Esophagus muscularis mucosa (tissue), 4 donors: ENCODE measurements at regions not wholly inside any gene's neighbourhood (a gene's known extent, or its start where the extent isn't known, plus 50 kb on each side); places are given as distances from the start of the nearest gene placed in this dataset.

Experiments used
- EP300 ChIP-seq: sonication (generic); formaldehyde crosslinking; IDR thresholded peaks from one replicate; pipeline ENCODE4 v1.6.1; 2017; ENCODE audit warnings: antibody characterized with exemption
- POLR2A ChIP-seq: fragments of 450-650 bp; IDR thresholded peaks from one replicate; pipeline ENCODE4 v1.6.1; 2017; ENCODE audit warnings: antibody characterized with exemption, moderate library complexity, mild to moderate bottlenecking, low read depth
- POLR2AphosphoS5 ChIP-seq, 2 donors: sonication (generic); formaldehyde crosslinking; IDR thresholded peaks; one replicate each; pipeline ENCODE4 v1.6.1; 2017; ENCODE audit warnings: antibody characterized with exemption in 2 of 2
- TF ChIP-seq, protein P1 (sequence below), 3 experiments: fragments of 200-600 bp in 2 of 3; fragments of 450-650 bp in 1 of 3; sonication (generic) in 2 of 3; IDR thresholded peaks; one replicate each; pipeline ENCODE4 v1.5.1; 2017 to 2019; ENCODE audit warnings: antibody characterized with exemption in 3 of 3, mild to moderate bottlenecking in 2 of 3, moderate library complexity in 1 of 3

DNA sequence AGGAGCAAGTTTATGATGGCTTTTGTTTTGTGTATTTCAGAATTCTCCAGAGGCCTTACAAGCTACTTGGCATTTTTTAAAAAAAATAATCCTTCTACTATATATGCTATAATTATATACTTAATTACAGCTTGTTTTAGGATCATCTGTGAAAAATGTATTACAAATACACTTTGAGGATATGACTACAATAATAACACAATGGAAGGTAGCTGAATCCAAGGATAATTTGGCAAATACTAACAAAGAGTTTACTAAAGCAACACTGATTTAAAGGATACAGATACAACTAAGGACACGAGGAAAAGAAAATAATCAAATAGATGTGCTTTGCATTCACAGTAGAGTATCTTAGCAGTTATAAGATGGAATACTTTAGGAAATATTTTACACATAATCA, 381.9 kb upstream of the CITED2 start:
- TF ChIP-seq, protein P1, sequence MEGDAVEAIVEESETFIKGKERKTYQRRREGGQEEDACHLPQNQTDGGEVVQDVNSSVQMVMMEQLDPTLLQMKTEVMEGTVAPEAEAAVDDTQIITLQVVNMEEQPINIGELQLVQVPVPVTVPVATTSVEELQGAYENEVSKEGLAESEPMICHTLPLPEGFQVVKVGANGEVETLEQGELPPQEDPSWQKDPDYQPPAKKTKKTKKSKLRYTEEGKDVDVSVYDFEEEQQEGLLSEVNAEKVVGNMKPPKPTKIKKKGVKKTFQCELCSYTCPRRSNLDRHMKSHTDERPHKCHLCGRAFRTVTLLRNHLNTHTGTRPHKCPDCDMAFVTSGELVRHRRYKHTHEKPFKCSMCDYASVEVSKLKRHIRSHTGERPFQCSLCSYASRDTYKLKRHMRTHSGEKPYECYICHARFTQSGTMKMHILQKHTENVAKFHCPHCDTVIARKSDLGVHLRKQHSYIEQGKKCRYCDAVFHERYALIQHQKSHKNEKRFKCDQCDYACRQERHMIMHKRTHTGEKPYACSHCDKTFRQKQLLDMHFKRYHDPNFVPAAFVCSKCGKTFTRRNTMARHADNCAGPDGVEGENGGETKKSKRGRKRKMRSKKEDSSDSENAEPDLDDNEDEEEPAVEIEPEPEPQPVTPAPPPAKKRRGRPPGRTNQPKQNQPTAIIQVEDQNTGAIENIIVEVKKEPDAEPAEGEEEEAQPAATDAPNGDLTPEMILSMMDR (IDR thresholded peaks at IDR 0.05) = no peak
- TF ChIP-seq EP300 (no peak), POLR2A (no peak), POLR2AphosphoS5 (IDR thresholded peaks at IDR 0.05) (no peak)
